ENCODE measurements at regions not wholly inside any gene's neighbourhood (a gene's known extent, or its start where the extent isn't known, plus 50 kb on each side); places are given as distances from the start of the nearest gene placed in this dataset.

- TF ChIP-seq, protein P1, sequence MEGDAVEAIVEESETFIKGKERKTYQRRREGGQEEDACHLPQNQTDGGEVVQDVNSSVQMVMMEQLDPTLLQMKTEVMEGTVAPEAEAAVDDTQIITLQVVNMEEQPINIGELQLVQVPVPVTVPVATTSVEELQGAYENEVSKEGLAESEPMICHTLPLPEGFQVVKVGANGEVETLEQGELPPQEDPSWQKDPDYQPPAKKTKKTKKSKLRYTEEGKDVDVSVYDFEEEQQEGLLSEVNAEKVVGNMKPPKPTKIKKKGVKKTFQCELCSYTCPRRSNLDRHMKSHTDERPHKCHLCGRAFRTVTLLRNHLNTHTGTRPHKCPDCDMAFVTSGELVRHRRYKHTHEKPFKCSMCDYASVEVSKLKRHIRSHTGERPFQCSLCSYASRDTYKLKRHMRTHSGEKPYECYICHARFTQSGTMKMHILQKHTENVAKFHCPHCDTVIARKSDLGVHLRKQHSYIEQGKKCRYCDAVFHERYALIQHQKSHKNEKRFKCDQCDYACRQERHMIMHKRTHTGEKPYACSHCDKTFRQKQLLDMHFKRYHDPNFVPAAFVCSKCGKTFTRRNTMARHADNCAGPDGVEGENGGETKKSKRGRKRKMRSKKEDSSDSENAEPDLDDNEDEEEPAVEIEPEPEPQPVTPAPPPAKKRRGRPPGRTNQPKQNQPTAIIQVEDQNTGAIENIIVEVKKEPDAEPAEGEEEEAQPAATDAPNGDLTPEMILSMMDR (IDR thresholded peaks at IDR 0.05; ENCODE audit: low read depth, low read length, poor library complexity, severe bottlenecking) = no peak
- TF ChIP-seq EZH2phosphoT487 (IDR thresholded peaks at IDR 0.05; ENCODE audit: borderline replicate concordance, low read length) = no peak
These were observed 245.0 kb downstream of the TEX29 start for GRCh38 chr13:111565400-111565799.

Data from DOHH2 (cell line).